Cardiac muscle cell (in vitro differentiated cells and primary cell): ENCODE measurements at regions not wholly inside any gene's neighbourhood (a gene's known extent, or its start where the extent isn't known, plus 50 kb on each side); places are given as distances from the start of the nearest gene placed in this dataset.

ENCODE experiments used
- DNase-seq, 2 donors: peaks; one replicate each; pipeline versions ENCODE4 v3.0.0 to v3.0.0-alpha.2; 2010 to 2017; ENCODE audit warnings: low read depth in 1 of 2, low spot score in 1 of 2
- H3K27ac ChIP-seq: fragments of 200-600 bp; sonication (generic); 2 replicates; pipeline ENCODE4 v1.5.1; 2016
- H3K27me3 ChIP-seq: fragments of 200-600 bp; sonication (generic); 2 replicates; pipeline ENCODE4 v1.6.0; 2016; ENCODE audit warnings: control low read depth
- H3K36me3 ChIP-seq: fragments of 200-600 bp; sonication (generic); 2 replicates; pipeline ENCODE4 v1.5.1; 2016; ENCODE audit warnings: control low read depth
- H3K4me1 ChIP-seq: fragments of 200-600 bp; sonication (generic); 2 replicates; pipeline ENCODE4 v1.8.1; 2017; ENCODE audit warnings: low read depth, mild to moderate bottlenecking, mixed run types
- H3K4me3 ChIP-seq: fragments of 200-600 bp; sonication (generic); 2 replicates; pipeline ENCODE4 v1.5.1; 2016; ENCODE audit warnings: mild to moderate bottlenecking
- H3K9me3 ChIP-seq: fragments of 200-600 bp; sonication (generic); 2 replicates; pipeline ENCODE4 v1.5.1; 2017; ENCODE audit warnings: low read depth, mild to moderate bottlenecking, control low read depth
- TF ChIP-seq, protein P1 (sequence below): IDR thresholded peaks from 2 replicates; pipeline ENCODE4 v1.5.1; 2012; ENCODE audit warnings: low read depth, mild to moderate bottlenecking, low read length

DNA sequence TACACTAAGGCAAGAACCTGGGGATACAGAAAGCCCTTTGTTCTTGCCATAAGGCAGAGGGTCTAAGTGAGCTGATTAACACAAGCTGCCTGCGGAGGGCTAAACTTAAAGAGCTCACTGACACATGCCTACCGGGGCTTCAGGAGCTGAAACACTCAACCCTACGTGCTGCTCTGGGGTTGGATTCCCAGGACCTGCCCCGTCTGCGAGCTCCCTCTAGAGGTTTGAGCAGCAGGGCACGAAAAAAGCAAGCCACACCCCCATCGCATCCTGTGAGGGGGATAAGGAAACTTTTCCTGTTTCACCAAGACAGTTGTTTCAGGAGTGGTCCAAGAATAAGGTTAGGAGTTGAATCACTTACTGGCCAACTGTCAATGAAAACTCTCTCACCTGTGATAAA, 562.1 kb downstream of the TMX3 start:
- TF ChIP-seq, protein P1, sequence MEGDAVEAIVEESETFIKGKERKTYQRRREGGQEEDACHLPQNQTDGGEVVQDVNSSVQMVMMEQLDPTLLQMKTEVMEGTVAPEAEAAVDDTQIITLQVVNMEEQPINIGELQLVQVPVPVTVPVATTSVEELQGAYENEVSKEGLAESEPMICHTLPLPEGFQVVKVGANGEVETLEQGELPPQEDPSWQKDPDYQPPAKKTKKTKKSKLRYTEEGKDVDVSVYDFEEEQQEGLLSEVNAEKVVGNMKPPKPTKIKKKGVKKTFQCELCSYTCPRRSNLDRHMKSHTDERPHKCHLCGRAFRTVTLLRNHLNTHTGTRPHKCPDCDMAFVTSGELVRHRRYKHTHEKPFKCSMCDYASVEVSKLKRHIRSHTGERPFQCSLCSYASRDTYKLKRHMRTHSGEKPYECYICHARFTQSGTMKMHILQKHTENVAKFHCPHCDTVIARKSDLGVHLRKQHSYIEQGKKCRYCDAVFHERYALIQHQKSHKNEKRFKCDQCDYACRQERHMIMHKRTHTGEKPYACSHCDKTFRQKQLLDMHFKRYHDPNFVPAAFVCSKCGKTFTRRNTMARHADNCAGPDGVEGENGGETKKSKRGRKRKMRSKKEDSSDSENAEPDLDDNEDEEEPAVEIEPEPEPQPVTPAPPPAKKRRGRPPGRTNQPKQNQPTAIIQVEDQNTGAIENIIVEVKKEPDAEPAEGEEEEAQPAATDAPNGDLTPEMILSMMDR, result no peak
- Histone ChIP-seq H3K27me3 (no peaks in the 10 kb centered on the region), H3K9me3 (no peaks in the 10 kb centered on the region), H3K4me1 (no peaks in the 10 kb centered on the region), H3K27ac (no peak overlapping the region), H3K4me3 (no peak overlapping the region), H3K36me3 (no peaks in the 10 kb centered on the region)
- DNase-seq, result no peak

DNA sequence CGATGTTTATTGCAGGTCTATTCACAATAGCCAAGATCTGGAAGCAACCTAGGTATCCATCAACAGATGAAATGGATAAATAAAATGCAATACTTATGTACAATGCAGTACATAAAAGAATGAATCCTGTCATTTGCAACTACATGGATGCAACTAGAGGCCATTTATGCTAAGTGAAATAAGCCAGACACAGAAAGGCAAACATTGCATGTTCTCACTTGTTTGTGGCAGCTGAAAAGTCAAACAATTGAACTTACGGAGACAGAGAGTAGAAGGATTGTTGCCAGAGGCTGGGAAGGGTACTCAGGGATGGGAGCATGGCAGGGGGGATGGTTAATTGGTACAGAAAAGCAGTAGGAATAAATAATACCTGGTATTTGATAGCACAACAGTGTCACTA, 563.9 kb downstream of the TMX3 start:
- no peak for DNase-seq
- TF ChIP-seq, protein P1, result no peak
- Histone ChIP-seq H3K9me3 (no peaks in the 10 kb centered on the region), H3K27me3 (no peaks in the 10 kb centered on the region), H3K27ac (no peak overlapping the region), H3K4me3 (no peak overlapping the region), H3K36me3 (no peaks in the 10 kb centered on the region), H3K4me1 (no peaks in the 10 kb centered on the region)

DNA sequence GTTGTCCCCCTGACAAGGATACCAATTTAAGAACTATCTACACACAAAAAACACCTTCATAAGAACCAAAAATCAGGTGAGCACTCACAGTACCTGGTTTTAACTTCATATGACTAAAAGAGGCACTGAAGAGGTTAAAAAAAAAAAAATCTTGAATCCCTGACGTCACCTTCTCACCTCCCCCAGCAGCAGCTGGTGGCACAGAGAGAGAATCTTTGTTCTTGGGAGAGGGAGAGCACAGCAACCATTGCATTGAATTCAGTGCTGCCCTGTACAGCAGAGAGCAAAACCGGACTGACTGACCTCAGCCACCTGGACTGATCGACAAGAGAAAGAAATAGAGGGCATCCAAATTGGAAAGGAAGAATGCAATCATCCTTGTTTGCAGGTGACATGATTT, 566.0 kb downstream of the TMX3 start:
- Histone ChIP-seq H3K27ac (no peak overlapping the region), H3K36me3 (no peaks in the 10 kb centered on the region), H3K9me3 (no peaks in the 10 kb centered on the region), H3K4me3 (no peak overlapping the region), H3K27me3 (no peaks in the 10 kb centered on the region), H3K4me1 (no peaks in the 10 kb centered on the region)
- no peak for DNase-seq
- TF ChIP-seq, protein P1, result no peak

DNA sequence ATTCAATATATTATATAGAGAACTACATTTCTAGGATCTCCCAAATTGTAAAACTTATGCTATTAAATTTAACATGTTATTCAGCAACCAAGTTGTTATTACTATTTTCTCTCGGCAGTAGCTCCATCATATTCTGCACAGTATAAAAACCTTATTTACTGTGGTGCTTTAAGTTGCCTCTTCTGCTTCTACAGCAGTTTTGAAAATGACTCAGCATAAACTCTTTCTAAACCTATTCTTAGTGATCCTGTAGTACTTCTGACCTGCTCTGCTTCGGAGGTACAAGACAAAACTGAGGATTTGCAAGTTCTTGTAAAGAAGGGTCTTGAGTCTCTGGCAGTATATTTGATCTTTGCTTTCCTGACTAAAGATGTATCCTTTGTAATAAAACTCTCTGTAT, 567.2 kb downstream of the TMX3 start:
- no peak overlapping the region for H3K4me3 ChIP-seq
- no peaks in the 10 kb centered on the region for H3K4me1 ChIP-seq
- TF ChIP-seq, protein P1, result no peak
- no peak for DNase-seq
- H3K27me3 ChIP-seq, result no peaks in the 10 kb centered on the region
- H3K27ac ChIP-seq, result no peak overlapping the region
- H3K36me3 ChIP-seq, result no peaks in the 10 kb centered on the region
- no peaks in the 10 kb centered on the region for H3K9me3 ChIP-seq

DNA sequence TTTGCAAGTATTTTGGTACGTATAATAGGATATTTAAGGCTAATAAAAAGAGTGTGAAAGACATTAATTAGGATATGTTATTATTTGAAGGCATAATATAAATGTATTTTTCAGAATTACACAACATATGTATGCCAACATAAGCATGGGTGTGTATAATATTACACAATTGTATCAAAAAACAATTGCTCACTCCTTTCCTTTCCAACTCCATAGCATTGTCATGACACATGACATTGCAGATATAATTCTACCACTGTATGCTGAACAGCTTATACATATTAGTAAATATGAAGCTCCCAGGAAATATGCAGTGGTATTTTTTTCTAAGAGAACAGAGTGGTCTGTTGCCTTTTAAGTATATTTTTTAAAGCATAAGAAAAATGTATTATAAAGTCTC, 593.1 kb downstream of the TMX3 start:
- peak in 1 of 2 donors; percentile 32 for DNase-seq
- H3K36me3 ChIP-seq, result no peaks in the 10 kb centered on the region
- TF ChIP-seq, protein P1, result no peak
- H3K27ac ChIP-seq, result no peak overlapping the region
- H3K9me3 ChIP-seq, result no peaks in the 10 kb centered on the region
- H3K27me3 ChIP-seq, result no peaks in the 10 kb centered on the region
- H3K4me1 ChIP-seq, result no peaks in the 10 kb centered on the region
- no peak overlapping the region for H3K4me3 ChIP-seq

DNA sequence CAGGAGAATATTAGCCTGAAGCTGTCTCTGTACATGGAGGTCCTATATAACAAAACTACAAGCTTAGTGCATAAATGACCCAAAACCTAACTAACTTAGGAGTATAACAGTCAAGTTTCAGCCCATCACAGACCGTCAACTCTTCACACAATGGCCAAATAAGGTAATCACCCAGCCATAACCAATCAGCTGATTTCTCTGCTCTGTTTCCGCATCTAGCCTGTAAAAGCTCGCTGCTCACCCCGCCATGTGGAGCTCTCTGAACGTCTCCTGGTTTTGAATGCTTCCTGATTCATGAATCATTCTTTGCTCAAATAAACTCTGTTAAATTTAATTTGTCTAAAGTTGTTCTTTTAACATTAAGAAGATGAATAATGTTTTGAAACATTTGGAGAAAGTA, 593.6 kb downstream of the TMX3 start:
- no peak overlapping the region for H3K27ac ChIP-seq
- TF ChIP-seq, protein P1, result no peak
- no peak for DNase-seq
- H3K36me3 ChIP-seq, result no peaks in the 10 kb centered on the region
- H3K27me3 ChIP-seq, result no peaks in the 10 kb centered on the region
- no peaks in the 10 kb centered on the region for H3K4me1 ChIP-seq
- no peaks in the 10 kb centered on the region for H3K9me3 ChIP-seq
- H3K4me3 ChIP-seq, result no peak overlapping the region
